Fibroblast of villous mesenchyme (primary cell): ENCODE measurements at regions not wholly inside any gene's neighbourhood (a gene's known extent, or its start where the extent isn't known, plus 50 kb on each side); places are given as distances from the start of the nearest gene placed in this dataset.

Experiments used
- DNase-seq: peaks from one replicate; pipeline ENCODE4 v3.0.0-alpha.2; 2010; ENCODE audit warnings: low read depth
- H3K4me3 ChIP-seq: 2 replicates; pipeline ENCODE4 v1.5.1; 2011; ENCODE audit warnings: low read depth, mild to moderate bottlenecking, low read length
- TF ChIP-seq, protein P1 (sequence below): IDR thresholded peaks from 2 replicates; pipeline ENCODE4 v1.5.1; 2012; ENCODE audit warnings: low read depth, mild to moderate bottlenecking, low read length; ENCODE audit not compliant: insufficient read depth

DNA sequence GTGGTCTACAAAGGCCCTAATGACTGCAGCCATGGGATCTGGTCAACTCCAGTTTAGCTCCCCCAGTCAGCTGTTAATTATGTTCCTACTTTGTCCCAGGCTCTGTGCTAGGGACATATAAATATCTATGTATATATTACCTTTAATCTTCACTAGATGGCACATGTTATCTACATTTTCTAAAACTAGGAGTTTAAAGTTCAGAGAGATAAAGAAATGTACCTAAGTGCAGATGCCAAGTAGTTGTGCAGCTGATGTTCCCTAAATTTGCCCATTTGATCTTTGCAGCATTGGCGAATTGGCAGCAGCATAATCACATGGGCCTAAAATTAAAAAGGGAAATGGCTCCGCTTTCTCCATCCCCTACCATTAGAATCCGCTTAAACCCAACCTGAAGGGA lies 541.1 kb downstream of the MED13L start:
- H3K4me3 ChIP-seq = no peak overlapping the region
- TF ChIP-seq, protein P1, sequence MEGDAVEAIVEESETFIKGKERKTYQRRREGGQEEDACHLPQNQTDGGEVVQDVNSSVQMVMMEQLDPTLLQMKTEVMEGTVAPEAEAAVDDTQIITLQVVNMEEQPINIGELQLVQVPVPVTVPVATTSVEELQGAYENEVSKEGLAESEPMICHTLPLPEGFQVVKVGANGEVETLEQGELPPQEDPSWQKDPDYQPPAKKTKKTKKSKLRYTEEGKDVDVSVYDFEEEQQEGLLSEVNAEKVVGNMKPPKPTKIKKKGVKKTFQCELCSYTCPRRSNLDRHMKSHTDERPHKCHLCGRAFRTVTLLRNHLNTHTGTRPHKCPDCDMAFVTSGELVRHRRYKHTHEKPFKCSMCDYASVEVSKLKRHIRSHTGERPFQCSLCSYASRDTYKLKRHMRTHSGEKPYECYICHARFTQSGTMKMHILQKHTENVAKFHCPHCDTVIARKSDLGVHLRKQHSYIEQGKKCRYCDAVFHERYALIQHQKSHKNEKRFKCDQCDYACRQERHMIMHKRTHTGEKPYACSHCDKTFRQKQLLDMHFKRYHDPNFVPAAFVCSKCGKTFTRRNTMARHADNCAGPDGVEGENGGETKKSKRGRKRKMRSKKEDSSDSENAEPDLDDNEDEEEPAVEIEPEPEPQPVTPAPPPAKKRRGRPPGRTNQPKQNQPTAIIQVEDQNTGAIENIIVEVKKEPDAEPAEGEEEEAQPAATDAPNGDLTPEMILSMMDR = no peak
- no peak for DNase-seq

DNA sequence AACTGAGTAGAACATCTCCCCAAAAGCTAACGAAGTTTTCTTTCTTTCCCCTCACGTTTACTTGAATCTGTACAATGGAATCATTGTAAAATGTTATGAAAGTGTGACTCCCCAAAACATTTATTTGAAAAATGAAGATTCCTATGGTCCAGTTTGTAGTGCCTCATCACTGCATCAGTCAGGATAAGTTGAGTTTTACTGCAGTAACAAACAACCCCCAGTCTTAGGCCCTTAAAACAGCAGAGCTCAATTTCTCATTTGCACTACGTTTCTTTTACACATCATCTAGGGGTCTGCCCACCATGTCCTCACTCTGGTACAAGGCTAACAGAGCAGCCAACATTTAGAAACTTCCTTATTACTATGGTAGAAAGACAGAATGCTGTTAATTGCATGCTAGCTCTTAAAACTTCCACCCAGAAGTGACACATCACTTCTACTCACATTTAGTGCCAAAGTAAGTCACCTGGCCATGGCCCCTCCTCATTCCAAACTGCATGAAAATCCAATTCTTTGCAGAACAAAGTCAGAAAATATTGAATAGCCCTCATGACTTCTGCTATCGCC lies 546.4 kb downstream of the MED13L start:
- TF ChIP-seq, protein P1 = no peak
- H3K4me3 ChIP-seq = no peak overlapping the region
- DNase-seq = no peak

DNA sequence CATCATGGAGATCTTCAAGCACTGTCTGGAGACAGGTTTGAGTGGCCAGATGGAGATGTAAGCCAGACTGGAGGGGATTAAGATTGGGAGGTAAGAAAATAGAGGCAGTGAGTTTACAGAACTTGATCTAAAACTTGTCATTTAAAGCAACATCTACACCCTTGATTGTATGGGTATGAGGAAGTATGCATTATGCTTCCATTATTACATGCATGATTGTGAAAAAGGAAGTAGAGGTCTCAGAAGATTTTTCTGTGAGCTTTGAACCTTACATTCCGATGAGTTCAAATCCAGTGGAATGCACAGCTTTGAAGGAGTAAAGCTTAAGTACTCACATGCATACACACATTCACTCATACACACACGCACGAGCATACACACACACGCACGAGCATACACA lies 550.8 kb downstream of the MED13L start:
- H3K4me3 ChIP-seq = no peak overlapping the region
- DNase-seq = no peak
- TF ChIP-seq, protein P1 = no peak

DNA sequence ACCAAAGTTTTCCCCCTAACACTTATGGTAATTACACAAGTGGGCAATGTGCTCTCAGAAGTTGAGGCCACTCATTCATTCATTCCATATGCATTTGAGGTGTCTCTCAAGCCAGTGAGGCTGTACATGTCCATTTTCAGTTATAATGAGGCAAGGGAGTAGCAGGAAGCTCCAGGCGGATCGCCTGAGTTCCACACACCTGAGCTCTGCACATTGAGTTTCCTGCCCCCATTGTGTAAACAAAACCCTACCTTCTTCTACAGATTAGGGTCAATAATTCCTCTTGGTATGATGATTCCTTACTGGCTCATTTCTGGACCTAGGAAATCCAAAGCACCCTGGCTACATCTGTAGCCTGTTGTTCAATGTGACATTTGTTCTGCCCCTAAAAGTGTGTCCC lies 555.3 kb downstream of the MED13L start:
- TF ChIP-seq, protein P1 = no peak
- no peak overlapping the region for H3K4me3 ChIP-seq
- no peak for DNase-seq

DNA sequence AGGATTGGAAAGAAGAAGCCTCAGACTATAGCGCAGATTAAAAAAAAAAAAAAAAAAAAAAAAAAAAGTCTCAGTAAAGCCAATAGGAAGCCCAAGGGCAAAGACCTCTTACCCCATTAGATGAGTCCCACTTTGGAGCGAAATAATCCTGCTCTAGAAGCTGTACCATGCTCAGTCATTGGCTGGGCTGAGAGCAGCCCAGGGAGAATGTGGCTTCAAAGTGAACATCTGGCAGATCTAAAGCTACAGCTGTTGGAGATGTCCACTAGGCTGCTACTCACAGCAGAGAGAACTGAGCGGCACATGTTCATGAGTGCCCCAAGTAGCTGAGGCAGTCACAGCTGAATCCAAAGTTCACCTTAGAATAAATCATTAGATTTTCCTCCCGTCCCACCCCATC lies 560.9 kb downstream of the MED13L start:
- TF ChIP-seq, protein P1 = no peak
- no peak for DNase-seq

DNA sequence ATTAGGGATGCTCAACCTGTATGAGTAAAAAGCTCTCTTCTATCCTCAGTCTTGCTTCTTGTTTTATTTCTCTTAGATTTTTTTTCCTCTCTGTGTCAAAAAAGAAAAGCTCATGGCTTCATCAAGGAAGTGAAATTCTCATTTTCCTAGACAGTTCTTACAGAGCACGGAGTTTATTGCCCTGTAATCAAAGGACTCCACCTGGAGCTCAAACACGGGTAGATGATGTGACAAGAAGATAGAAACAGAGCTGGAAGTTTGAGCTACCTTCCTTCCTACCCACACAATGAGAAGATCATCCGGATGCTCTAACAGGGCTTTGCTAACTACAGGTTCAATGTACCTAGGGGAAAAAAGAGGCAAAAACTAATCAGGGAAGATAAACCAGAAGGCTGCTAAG lies 564.8 kb downstream of the MED13L start:
- no peak for DNase-seq
- no peak overlapping the region for H3K4me3 ChIP-seq
- TF ChIP-seq, protein P1 = no peak

More for the DNA sequence above, 560.9 kb downstream of the MED13L start:
- H3K4me3 ChIP-seq = no peak overlapping the region

DNA sequence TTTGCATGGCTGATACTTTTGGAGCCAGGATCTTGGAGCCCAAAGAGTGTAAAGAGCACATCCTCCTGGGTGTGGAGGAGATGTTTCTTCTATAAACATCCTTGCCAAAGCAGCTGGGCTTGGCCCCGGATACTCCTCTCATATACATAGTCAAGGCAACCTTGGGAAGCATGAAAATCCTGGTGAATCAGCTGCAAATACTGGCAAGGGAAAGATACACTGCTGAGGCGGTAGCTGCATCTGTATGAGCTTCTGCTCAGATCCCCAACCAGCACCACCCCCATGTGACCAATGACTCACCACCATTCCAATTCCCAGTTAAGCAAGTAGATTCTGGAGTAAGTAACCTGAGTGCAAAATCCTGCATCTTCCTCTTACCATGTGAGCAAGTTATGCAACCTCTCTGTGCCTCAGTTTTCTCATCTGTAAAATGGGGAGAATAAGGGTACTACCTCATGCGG lies 567.4 kb downstream of the MED13L start:
- peak; percentile 66 for DNase-seq
- no peak overlapping the region for H3K4me3 ChIP-seq
- TF ChIP-seq, protein P1 = no peak
